Body of pancreas (tissue), 4 donors: ENCODE measurements at regions not wholly inside any gene's neighbourhood (a gene's known extent, or its start where the extent isn't known, plus 50 kb on each side); places are given as distances from the start of the nearest gene placed in this dataset.

Experiments
- CTCF ChIP-seq, 7 experiments: fragments of 450-650 bp in 4 of 7; fragments of 200-600 bp in 3 of 7; sonication (generic) in 3 of 7; IDR thresholded peaks; one replicate each; pipeline ENCODE4 v1.5.1; 2016 to 2019; ENCODE audit warnings: antibody characterized with exemption in 7 of 7
- POLR2A ChIP-seq, 3 donors: fragments of 450-650 bp; IDR thresholded peaks; one replicate each; pipeline ENCODE4 v1.6.1; 2016; ENCODE audit warnings: antibody characterized with exemption in 3 of 3, mild to moderate bottlenecking in 2 of 3

GRCh38 chr14:53605562-53605961, 351.1 kb downstream of the BMP4 start:
- TF ChIP-seq CTCF (IDR thresholded peaks at IDR 0.05) (no peak), POLR2A (IDR thresholded peaks at IDR 0.05) (no peak)
